CD4-positive, alpha-beta T cell treated with Interleukin-10 for 1 hour (primary cell): ENCODE measurements at regions not wholly inside any gene's neighbourhood (a gene's known extent, or its start where the extent isn't known, plus 50 kb on each side); places are given as distances from the start of the nearest gene placed in this dataset.

Experiments used
- DNase-seq: peaks from one replicate; pipeline ENCODE4 v3.0.0-alpha.2; 2020

DNA sequence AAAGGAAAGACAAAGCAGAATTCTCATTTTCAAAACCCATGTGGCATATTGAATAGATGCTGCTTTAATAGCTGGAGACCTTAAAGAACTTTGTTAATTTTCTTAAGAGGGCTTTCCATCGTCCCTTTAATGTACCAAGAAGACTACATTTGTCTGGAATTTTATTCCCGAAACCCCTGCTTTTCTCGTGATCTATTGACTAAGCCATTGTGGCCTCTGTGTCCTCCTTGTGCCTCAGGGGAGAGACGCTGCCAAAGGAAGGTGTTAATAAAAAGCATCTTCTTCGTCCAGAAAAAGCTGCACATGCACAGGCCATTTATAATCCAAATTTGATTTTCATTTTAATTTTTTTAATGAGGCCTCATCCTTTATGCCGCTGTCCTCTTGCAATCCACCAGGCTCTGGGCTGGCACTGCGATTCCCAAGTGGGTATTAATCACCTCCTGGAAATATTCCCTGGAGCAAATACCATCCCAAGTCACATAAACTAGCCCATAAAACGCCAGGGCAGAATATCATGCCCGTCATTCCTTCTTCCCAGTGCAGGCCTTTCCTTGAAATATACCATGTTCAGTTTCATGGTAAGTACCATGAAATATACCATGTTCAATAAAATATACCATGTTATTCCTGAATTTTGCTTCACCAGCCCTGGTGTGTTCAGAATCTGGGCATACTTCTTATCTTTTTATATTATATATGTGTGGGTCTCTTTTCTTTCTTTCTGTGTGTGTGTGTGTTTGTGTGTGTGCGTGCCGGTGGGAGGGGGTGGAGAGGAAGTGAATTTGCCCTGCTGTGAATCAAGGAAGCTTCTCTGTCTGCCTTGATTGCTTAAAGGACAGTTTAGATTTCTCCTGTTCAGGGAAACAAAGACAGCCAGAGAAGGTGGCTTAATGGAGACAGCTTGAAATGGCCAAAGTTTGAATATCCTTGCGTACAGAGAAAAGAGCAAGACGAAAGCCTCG, 147.6 kb downstream of the PHETA1 start:
- no peak for DNase-seq

GRCh38 chr12:111220363-111220762, 148.5 kb downstream of the PHETA1 start:
- no peak for DNase-seq

DNA sequence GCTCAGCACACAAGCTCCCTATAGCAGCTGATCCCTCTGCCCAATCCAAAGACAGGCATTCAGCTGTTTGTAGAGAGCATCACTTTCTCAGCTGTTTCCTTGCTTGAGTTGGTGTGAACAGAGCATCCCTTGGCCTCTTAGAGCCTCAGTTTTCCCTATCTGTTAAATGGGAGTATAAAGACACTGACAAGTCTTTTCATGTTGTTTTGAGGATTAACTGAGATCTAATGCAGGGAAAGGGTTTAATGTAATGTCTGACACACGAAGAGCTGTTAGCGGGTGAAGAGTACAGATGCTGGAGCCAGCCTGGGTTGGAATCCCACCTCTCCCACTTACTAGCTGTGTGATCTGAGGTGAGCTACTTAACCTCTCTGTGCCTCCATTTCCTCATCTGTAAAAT, 149.5 kb downstream of the PHETA1 start:
- DNase-seq = no peak

GRCh38 chr12:111218499-111218898, 150.4 kb downstream of the PHETA1 start:
- DNase-seq = no peak

DNA sequence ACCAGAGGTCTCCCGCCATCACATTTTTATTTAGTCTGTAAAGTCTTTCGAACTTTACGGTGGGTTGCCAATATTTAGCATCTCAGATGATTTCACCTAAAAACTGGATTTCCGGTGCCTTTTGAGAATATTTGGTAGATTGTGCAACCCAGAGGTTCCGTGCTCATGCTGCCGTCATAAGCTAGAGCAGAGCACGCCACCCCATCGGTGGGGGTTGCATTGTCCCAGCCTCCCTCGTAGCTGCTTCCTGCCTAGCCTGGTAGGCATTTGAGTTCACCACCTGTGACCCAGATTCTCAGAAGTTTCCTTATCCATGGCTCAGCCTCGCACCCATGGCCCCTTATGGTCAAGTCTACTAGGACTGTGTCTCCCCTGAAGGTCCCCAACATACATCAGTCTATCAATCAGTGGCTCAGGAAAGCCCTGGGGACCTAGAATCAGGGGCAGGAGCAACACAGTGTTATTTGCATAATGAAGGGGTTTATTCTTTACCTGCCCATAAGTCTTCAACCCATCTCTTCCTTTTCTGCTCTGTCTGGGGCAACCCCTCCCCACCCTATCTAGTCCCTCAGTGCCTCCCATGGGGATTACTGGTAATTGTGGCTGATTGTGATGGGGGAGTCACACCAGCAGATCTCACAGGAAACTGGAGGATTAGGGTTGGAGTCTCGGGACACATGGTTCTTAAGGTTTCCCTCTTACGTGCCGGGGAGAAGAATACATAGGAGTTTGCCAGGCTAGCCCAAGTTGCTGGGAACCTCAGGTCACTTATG, 152.3 kb downstream of the PHETA1 start:
- DNase-seq = no peak

DNA sequence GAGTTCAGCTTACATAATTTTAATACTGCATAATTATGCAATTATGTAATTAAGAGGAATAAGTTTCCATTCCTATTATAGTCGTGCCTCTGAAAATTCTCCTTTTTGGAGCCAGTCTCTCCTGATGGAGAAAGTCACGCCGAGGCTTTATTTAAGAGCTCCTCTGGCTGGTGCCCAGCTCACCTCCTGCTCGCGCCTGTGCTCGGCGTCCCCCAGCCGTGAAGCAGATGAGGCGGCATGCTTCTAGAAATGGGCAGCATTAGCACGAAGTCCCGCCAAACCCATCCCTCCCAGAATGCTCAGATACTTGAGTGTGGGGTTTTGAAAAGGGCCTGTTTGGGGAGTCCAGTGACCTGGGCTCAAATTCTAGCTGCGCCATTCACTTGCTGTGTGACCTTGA, 153.0 kb downstream of the PHETA1 start:
- DNase-seq = no peak

- no peak for DNase-seq
Measured at GRCh38 chr12:111214401-111214800, 154.5 kb downstream of the PHETA1 start.

- DNase-seq = no peak
Measured at GRCh38 chr12:111213561-111213960, 155.3 kb downstream of the PHETA1 start.

DNA sequence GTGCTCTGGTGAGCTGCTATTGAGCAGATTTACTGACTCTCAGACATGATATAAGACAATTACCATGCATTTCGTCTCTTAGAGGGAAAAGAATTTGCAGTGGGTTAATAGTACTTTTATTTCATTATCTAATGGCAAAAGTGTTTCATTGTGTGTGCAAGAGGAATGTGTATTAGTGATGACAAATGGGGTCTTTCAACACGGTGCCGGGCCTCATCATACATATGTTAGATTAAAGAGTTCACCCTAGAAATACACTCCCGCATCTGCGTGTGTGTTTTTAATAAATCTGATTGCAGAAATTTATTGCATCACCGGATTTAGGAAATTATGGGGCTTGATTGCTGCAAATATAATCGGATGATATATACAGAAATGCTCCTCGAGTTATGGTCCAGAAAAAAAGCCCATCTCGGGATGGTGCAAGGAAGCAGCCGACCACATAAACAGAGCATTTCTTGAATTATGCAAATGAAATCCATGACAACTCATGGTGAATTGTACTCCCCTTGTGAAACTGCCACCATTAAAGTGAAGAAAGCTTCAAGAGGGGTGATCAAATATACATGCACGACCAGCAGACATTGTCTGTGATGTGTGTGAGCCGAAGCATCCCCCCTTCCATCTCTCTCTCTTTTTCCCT, 156.0 kb downstream of the PHETA1 start:
- no peak for DNase-seq

DNA sequence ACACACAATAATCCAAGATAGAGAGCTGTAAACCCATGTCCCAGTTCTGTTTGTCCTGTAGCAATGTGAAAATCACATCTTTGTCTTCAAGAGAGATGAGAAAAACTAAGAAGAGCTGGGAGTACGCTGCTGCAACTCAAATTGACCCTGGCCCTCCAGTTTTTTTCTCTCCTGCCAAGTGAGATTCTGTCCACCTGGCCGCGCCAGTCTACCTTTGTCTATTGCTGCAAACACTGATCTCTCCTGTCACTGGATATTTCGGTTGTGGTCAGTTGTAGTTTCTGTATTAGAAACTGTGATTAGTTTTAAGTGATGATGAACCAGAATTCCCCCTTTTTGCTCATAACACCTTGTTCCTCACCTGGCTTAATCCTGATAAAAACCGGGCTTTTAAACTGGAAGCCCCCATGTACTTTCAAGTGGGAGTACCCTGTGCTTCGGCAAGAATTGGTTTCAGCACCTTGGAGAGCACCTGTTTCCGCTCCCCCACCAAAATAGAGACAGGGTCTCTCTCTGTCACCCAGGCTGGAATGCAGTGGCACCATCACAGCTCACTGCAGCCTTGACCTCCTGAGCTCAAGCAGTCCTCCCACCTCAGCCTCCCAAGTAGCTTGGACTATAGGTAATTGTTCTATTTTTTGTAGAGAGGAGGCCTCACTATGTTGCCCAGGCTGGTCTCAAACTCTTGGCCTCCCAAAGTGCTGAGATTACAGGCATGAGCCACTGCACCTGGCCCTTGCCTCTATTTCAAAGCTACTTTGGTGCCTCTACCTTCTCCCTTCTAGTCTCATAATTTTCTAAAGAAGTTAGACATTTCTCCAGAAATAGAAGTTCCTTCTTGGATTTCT, 156.8 kb downstream of the PHETA1 start:
- DNase-seq = no peak

DNA sequence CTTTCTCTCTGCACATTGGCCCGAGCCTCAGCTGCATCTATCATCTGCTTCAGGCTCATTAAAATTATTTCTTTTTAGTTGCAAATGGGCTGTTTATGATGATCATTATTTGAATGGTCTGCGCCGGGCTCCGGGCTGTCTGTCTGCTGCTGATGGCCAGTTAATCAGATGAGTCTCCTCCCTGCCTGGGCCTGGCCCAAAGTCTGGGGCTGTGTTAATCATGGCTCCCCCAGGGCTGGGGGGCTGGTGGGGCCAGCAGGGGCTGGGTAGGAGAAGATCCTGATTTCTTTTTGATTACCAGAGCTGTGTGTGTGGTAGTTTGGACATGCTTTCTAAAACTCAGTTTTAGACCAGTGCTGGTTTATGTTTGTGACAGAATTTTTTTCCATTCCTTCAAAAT, 159.1 kb downstream of the PHETA1 start:
- DNase-seq = no peak

DNA sequence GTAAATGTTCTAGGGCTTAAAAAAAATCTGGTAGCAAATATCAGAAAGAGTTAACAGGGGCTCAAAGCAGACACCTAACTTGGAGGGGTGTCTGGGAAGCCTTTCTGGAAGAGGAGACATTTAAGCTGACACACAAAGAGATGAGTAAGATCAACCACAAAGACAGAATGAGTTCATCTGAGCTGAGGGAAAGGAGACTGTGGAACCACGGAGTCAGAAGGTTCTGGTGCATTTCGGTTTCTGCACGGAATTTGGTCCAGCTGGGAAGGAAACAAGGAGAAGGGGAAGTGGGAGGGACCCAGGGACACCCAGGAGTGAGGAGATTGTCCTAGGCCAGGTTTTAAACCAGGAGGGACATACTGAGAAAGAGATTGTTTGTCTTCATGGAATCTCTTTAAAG, 161.1 kb downstream of the PHETA1 start:
- no peak for DNase-seq

DNA sequence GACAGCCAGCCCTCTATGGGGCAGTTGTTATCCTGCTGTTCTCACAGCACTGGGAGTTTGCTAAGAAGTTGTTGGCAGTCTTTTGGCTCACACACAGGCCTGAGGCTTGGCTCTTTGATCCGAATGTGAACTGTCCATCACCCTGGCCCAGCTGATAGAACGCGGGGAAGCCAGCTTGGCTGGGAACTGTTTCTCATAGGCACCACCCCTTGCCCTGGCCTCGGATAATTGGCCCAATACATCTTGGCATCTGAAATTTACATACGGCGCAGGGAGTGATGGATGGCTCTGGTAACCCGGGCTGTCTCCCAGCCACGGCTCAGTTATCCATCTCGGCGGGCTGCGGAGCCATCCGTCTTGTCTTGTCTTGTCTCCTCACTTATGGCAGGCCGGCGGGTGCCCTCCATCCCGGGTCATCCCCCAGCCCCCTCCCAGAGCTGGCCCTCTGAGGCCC, 164.1 kb downstream of the PHETA1 start:
- no peak for DNase-seq

GRCh38 chr12:111203969-111204368, 164.9 kb downstream of the PHETA1 start:
- no peak for DNase-seq

DNA sequence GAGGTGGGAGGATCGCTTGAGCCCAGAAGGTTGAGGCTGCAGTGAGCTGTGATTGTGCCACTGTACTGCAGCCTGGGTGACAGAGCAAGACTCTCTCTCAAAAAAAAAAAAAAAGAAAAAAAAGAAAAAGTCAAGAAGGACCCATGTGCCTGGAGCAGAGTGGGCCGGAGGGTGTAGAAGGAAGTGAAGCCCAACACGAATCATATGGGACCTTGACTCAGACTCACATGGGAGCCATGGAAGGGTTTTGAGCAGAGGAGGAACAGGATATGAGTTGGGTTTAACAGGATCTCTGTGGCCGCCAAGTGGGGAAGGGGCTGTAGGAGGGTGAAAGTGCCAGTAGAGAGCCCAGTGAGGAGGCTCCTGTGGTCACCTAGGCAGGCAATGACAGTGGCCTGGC, 165.4 kb downstream of the PHETA1 start:
- no peak for DNase-seq

DNA sequence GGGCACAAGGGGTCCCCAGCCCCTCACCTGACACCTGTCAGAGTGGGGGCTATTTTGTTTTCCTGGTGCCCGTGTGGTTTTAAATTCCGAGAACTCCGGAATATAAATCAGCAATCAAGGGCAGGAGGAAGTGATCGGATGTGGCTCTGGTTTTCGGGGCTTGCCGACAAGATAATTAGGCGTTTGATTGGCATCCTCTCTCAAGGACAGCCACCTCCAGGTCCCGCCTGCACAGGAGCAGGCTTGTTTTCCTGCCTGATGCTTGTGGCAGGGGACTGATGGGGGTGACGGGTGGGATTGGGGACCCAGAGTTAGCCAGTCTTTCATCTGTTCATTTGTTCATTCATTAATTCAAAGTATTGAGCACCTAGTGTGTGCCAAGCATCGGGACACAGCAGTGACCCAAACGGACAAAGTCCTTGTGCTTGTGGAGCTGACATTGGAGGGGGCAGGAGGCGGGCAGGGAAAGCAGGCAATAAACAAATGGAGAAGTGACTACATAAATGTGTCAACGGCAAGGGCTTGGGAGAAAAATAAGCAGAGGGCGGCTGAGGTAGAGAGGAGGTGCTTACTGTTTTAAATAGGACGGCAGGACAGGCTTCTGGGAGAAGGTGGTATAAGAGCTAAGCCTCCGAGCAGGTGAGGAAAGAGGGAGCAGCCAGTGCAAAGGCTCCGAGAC, 166.5 kb downstream of the PHETA1 start:
- no peak for DNase-seq

GRCh38 chr12:111201495-111202236, 167.2 kb downstream of the PHETA1 start:
- no peak for DNase-seq

- DNase-seq = no peak
Measured at GRCh38 chr12:111201036-111201435, 167.9 kb downstream of the PHETA1 start.

DNA sequence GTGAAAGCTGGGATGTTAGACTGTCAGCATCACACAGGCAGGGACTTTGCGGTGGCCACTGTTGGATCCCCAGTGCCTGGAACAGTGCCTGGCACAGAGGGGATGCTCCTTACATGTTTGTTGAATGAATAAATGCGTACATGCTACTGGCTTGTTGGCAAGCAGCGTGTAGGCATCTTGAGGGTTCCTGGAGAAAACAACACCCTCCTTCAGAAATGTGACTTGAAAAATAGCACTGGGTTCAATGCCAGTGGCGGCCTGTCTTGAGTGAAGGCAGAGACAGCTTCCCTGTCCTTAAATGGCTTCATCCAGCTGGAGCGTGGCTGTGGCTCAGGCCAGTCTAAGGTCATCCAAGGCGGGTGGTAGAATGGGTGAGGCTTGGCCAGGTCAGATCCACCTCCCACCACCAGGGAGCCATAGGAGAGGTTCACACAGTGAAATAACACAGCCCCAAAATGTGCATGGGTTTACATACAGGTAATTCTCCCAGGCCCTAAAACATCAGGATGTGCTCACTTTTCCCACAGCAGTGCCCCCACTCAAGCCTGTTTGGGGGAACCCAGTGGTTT, 171.4 kb downstream of the PHETA1 start:
- no peak for DNase-seq

GRCh38 chr12:111196532-111196931, 172.4 kb downstream of the PHETA1 start:
- no peak for DNase-seq

DNA sequence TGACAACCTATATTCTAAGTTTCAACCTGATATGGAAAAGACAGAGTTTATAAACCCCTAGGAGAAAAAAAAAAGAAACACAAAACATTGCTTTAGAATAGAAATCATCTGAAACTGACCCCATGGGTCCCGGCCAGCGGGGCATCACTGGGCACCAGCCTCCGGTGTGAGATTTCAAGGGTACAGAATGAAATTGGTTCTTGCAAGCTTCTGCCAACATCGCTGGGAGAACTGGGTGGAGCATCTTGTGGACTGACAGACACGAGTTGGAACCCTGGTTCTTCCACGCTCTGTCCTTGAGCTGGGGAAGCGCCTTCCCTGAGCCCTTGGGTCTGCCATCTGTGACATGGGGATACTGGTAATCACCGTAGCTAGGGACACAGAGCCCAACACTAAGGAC, 173.6 kb downstream of the PHETA1 start:
- DNase-seq = no peak
